MM.1S (cell line): ENCODE measurements at regions not wholly inside any gene's neighbourhood (a gene's known extent, or its start where the extent isn't known, plus 50 kb on each side); places are given as distances from the start of the nearest gene placed in this dataset.

ENCODE experiments used
- CTCF ChIP-seq: fragments of 300-600 bp; sonication (generic); IDR thresholded peaks from 2 replicates; pipeline ENCODE4 v1.5.1; 2016; ENCODE audit warnings: antibody characterized with exemption, low read length, mixed read lengths
- EZH2 ChIP-seq: fragments of 300-600 bp; sonication (generic); optimal IDR thresholded peaks from 2 replicates; pipeline ENCODE3; 2017; ENCODE audit warnings: low read depth, mild to moderate bottlenecking, antibody characterized with exemption, low read length, mixed read lengths
- EZH2phosphoT487 ChIP-seq: fragments of 300-600 bp; sonication (generic); IDR thresholded peaks from 2 replicates; pipeline ENCODE4 v1.6.1; 2018; ENCODE audit warnings: antibody characterized with exemption, low read length

- no peak for TF ChIP-seq EZH2phosphoT487
- no peak for TF ChIP-seq CTCF
- TF ChIP-seq EZH2 = no peak
Observed at GRCh38 chr17:6213859-6214258, 143.7 kb downstream of the WSCD1 start.
